Heart left ventricle (tissue), 16 donors: ENCODE measurements at regions not wholly inside any gene's neighbourhood (a gene's known extent, or its start where the extent isn't known, plus 50 kb on each side); places are given as distances from the start of the nearest gene placed in this dataset.

Experiments used
- ATAC-seq, 4 donors: fragments of 200-7000 bp; cut with Tn5 transposase; one replicate each; pipeline ENCODE4 v1.9.1; 2020 to 2022; ENCODE audit warnings: moderate library complexity in 4 of 4, mild to moderate bottlenecking in 3 of 4, moderate number of reproducible peaks in 1 of 4
- DNase-seq, 5 donors: peaks; one replicate each; pipeline ENCODE4 v3.0.0-alpha.2; 2020
- H3K27ac ChIP-seq, 12 donors: fragments of 200-600 bp; sonication (generic) in 4 of 12; one replicate each; pipeline versions ENCODE4 v1.5.0 to v1.8.0; 2016 to 2022; ENCODE audit warnings: mild to moderate bottlenecking in 2 of 12
- H3K27me3 ChIP-seq, 9 donors: fragments of 200-600 bp; sonication (generic) in 2 of 9; one replicate each; pipeline versions ENCODE4 v1.5.1 to v1.8.0; 2016 to 2022; ENCODE audit warnings: mild to moderate bottlenecking in 3 of 9
- H3K36me3 ChIP-seq, 9 donors: fragments of 200-600 bp; sonication (generic) in 2 of 9; one replicate each; pipeline versions ENCODE4 v1.5.0 to v1.8.0; 2018 to 2022; ENCODE audit warnings: mild to moderate bottlenecking in 2 of 9
- H3K4me1 ChIP-seq, 12 donors: fragments of 200-600 bp; sonication (generic) in 4 of 12; one replicate each; pipeline versions ENCODE4 v1.5.0 to v1.8.0; 2016 to 2022; ENCODE audit warnings: mild to moderate bottlenecking in 3 of 12
- H3K4me3 ChIP-seq, 12 donors: fragments of 200-600 bp; sonication (generic) in 4 of 12; one replicate each; pipeline versions ENCODE4 v1.5.0 to v1.8.0; 2017 to 2022; ENCODE audit warnings: mild to moderate bottlenecking in 9 of 12, moderate library complexity in 4 of 12
- H3K9me3 ChIP-seq, 12 donors: fragments of 200-600 bp; sonication (generic) in 4 of 12; one replicate each; pipeline versions ENCODE4 v1.5.0 to v1.8.0; 2016 to 2022; ENCODE audit warnings: mild to moderate bottlenecking in 1 of 12
- CTCF ChIP-seq, 12 donors: fragments of 200-600 bp; sonication (generic) in 4 of 12; IDR thresholded peaks; one replicate each; pipeline versions ENCODE4 v1.5.0 to v1.8.0; 2018 to 2022; ENCODE audit warnings: antibody characterized with exemption in 12 of 12, mild to moderate bottlenecking in 5 of 12
- POLR2A ChIP-seq, 2 donors: fragments of 450-650 bp; IDR thresholded peaks; one replicate each; pipeline ENCODE4 v1.6.1; 2017; ENCODE audit warnings: antibody characterized with exemption in 2 of 2, mild to moderate bottlenecking in 2 of 2, moderate library complexity in 2 of 2
- WGBS, 4 donors: extraction: QIAGEN DNeasy Blood & Tissue Kit in 2 of 4; methylation state at CpG; one replicate each; pipeline versions ENCODE4 v1.1.5 to v1.1.7; 2013 to 2018; 5-methylcytosine and 5-hydroxymethylcytosine counted together
- intact Hi-C, 10 donors: fragments of 100-400 bp; cut with DNase I; formaldehyde crosslinking; loops; one replicate each; pipeline versions ENCODE4 v1.11.1 to v1.14.2; 2022
- donor health status: ischemic (EF 13 %, LVEDD 7.1; RV severe dilation, severe dysfunction).
- donor health status: healthy with polysubstance abuse.
- donor health status: DM: no; HTN: yes; CAD: no.
- donor health status: DM: no; HTN: no; CAD: no.
- donor health status: ischemic (EF 25% LVEDD 6.9; RV normal size, moderate dysfunction).
- donor health status: ischemic (EF 25% LVEDD 5.7; RV mildly dilated, moderate dysfunction).
- donor health status: healthy.
- donor health status: DM: yes; HTN: yes; CAD: no.
- donor health status: ischemic (EF 35%, LVEDD 5.7; RV mildly dilated, moderate dysfunction).
- donor health status: nonischemic (EF 11% LVEDD 7.7; RV severe dilation, severe dysfunction).
- donor health status: DM: yes; HTN: yes; CAD: no.
- donor health status: PGD.
- donor health status: ischemic (EF 29% LVEDD 5.4; RV normal size, mild dysfunction).
- donor health status: nonischemic (EF 23%, LVEDD 6.1; RV moderate dilation, normal function).

- no peak overlapping the region for H3K4me3 ChIP-seq
- intact Hi-C loops = no loop called here
- H3K4me1 ChIP-seq = no peaks in the 10 kb centered on the region
- H3K36me3 ChIP-seq = no peaks in the 10 kb centered on the region
- TF ChIP-seq CTCF (IDR thresholded peaks at IDR 0.05) (no peak), POLR2A (IDR thresholded peaks at IDR 0.05) (no peak)
- peaks cover 0 to 3% (median 0%) of the 10 kb centered on the region in 9 donors for H3K27me3 ChIP-seq
- ATAC-seq = no peak
- H3K27ac ChIP-seq = no peak overlapping the region
- DNase-seq = no peak
- 48 to 59% (median 55%) methylated on average over 4 of the region's 4 CpGs for WGBS, 4 donors
- peaks cover 0 to 3% (median 0%) of the 10 kb centered on the region in 12 donors for H3K9me3 ChIP-seq
Measured at GRCh38 chr3:70779296-70779695, 466.9 kb upstream of the MDFIC2 start.

DNA sequence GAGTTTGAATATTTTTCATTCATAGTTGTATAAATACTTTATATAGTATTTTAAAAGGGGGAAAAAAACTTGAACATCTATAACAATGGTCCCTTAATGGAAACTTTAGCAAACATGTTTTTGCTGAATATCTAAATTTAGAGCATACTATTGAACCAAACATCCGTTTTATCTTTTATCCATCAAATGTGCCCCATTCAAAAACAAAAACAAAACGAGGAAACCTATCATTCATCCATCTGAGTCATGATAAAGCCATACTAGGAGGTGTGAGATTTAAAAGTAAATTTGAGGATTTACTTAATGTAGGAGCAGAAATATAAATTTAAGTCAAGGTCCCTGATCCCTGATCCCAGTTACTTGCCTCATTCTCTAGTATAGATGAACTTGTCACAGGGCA lies 463.6 kb upstream of the MDFIC2 start:
- peaks cover 0 to 3% (median 0%) of the 10 kb centered on the region in 9 donors for H3K27me3 ChIP-seq
- TF ChIP-seq POLR2A (IDR thresholded peaks at IDR 0.05) (no peak), CTCF (IDR thresholded peaks at IDR 0.05) (no peak)
- intact Hi-C loops = no loop called here
- ATAC-seq (no peak), DNase-seq (no peak)
- H3K36me3 ChIP-seq = no peaks in the 10 kb centered on the region
- H3K27ac ChIP-seq = no peak overlapping the region
- H3K9me3 ChIP-seq = peaks cover 0 to 3% (median 0%) of the 10 kb centered on the region in 12 donors
- H3K4me1 ChIP-seq = no peaks in the 10 kb centered on the region
- H3K4me3 ChIP-seq = no peak overlapping the region
- WGBS, 4 donors = 36 to 59% (median 49%) methylated on average over 2 of the region's 2 CpGs

GRCh38 chr3:70775257-70775656 lies 462.8 kb upstream of the MDFIC2 start:
- DNase-seq (no peak), ATAC-seq (no peak)
- intact Hi-C loops = no loop called here
- H3K36me3 ChIP-seq = no peaks in the 10 kb centered on the region
- H3K27ac ChIP-seq = no peak overlapping the region
- no peaks in the 10 kb centered on the region for H3K4me1 ChIP-seq
- H3K9me3 ChIP-seq = peaks cover 0 to 3% (median 0%) of the 10 kb centered on the region in 12 donors
- TF ChIP-seq POLR2A (IDR thresholded peaks at IDR 0.05) = no peak
- no peak for TF ChIP-seq CTCF (IDR thresholded peaks at IDR 0.05)
- H3K27me3 ChIP-seq = peaks cover 0 to 3% (median 0%) of the 10 kb centered on the region in 9 donors
- no peak overlapping the region for H3K4me3 ChIP-seq
- 78 to 85% (median 84%) methylated on average over 4 of the region's 4 CpGs for WGBS, 4 donors

DNA sequence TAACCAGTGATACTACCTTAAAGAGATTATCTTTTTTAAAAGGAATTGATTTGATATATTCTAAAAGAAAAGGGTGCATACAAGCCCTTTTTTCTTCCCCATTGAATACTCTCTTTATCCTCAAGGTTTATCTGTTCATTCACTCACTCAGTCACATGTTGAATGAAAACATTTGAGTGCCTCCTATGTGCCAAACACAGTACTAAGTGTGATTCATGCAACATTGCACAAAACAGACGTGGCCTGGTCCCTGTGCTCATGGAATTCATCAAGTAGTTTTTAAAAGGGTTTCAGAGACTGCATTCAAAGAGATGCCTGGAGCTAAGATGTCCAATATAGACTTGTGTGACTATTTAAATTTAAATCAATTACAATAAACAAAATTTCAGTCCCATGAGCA lies 462.2 kb upstream of the MDFIC2 start:
- Histone ChIP-seq H3K4me3 (no peak overlapping the region), H3K4me1 (no peaks in the 10 kb centered on the region), H3K27ac (no peak overlapping the region), H3K27me3 (peaks cover 0 to 3% (median 0%) of the 10 kb centered on the region in 9 donors), H3K36me3 (no peaks in the 10 kb centered on the region), H3K9me3 (peaks cover 0 to 3% (median 0%) of the 10 kb centered on the region in 12 donors)
- DNase-seq (no peak), ATAC-seq (no peak)
- TF ChIP-seq POLR2A (IDR thresholded peaks at IDR 0.05) (no peak), CTCF (IDR thresholded peaks at IDR 0.05) (no peak)
- intact Hi-C loops = no loop called here
- 80 to 88% (median 82%) methylated on average over 1 of the region's 1 CpG for WGBS, 4 donors
